ENCODE measurements at regions not wholly inside any gene's neighbourhood (a gene's known extent, or its start where the extent isn't known, plus 50 kb on each side); places are given as distances from the start of the nearest gene placed in this dataset.

GRCh38 chr5:40030661-40031060, 605.9 kb upstream of the DAB2 start:
- no peak for TF ChIP-seq CTCF (conservative IDR thresholded peaks at IDR 0.05; ENCODE audit: low read length)
- DNase-seq (ENCODE audit: low read depth) = no peak
- no peak overlapping the region for H3K4me3 ChIP-seq (ENCODE audit: low read length)

GRCh38 chr5:40029711-40030495, 605.1 kb upstream of the DAB2 start:
- no peak for DNase-seq (ENCODE audit: low read depth)
- no peak for TF ChIP-seq CTCF (conservative IDR thresholded peaks at IDR 0.05; ENCODE audit: low read length)
- H3K4me3 ChIP-seq (ENCODE audit: low read length) = no peak overlapping the region

- TF ChIP-seq CTCF (conservative IDR thresholded peaks at IDR 0.05; ENCODE audit: low read length) = no peak
- no peak overlapping the region for H3K4me3 ChIP-seq (ENCODE audit: low read length)
- no peak for DNase-seq (ENCODE audit: low read depth)
These were observed 602.6 kb upstream of the DAB2 start for GRCh38 chr5:40027400-40027799.

GRCh38 chr5:40025586-40025985, 600.8 kb upstream of the DAB2 start:
- no peak overlapping the region for H3K4me3 ChIP-seq (ENCODE audit: low read length)
- DNase-seq (ENCODE audit: low read depth) = no peak
- TF ChIP-seq CTCF (conservative IDR thresholded peaks at IDR 0.05; ENCODE audit: low read length) = no peak

- no peak for DNase-seq (ENCODE audit: low read depth)
- TF ChIP-seq CTCF (conservative IDR thresholded peaks at IDR 0.05; ENCODE audit: low read length) = no peak
- H3K4me3 ChIP-seq (ENCODE audit: low read length) = no peak overlapping the region
These were observed 597.3 kb upstream of the DAB2 start for GRCh38 chr5:40022057-40022456.

- no peak for TF ChIP-seq CTCF (conservative IDR thresholded peaks at IDR 0.05; ENCODE audit: low read length)
- no peak overlapping the region for H3K4me3 ChIP-seq (ENCODE audit: low read length)
- DNase-seq (ENCODE audit: low read depth) = no peak
These were observed 596.2 kb upstream of the DAB2 start for GRCh38 chr5:40021007-40021406.

GRCh38 chr5:40017918-40018317, 593.1 kb upstream of the DAB2 start:
- no peak for DNase-seq (ENCODE audit: low read depth)
- no peak overlapping the region for H3K4me3 ChIP-seq (ENCODE audit: low read length)
- TF ChIP-seq CTCF (conservative IDR thresholded peaks at IDR 0.05; ENCODE audit: low read length) = no peak
